OCI-M2 (cell line): ENCODE measurements at regions not wholly inside any gene's neighbourhood (a gene's known extent, or its start where the extent isn't known, plus 50 kb on each side); places are given as distances from the start of the nearest gene placed in this dataset.

Source experiments
- DNase-seq: peaks from one replicate; lab custom pipeline; 2025; ENCODE audit not compliant: unreplicated experiment; lab: John Stamatoyannopoulos, UW

GRCh38 chrX:20393944-20394343 is 127.2 kb upstream of the RPS6KA3 start:
- no peak for DNase-seq

DNA sequence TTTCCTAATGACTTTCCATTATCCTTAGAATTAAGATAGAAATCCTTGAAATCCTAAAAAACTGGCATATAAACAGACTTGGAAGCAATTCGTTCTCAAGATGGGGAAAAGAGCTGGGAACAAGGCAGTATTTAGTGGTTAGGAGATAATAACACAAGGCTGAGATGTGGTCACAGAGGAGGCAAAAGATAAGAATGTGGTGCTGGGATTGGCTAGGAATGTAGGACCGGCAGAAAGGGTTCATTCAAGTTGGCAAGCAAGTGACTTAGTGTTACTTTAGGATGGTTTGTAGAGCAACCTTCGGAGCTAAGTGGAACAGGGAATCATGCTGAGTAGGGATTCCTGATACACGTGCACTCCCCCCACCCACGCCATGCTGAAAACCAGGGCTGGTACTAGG is 121.9 kb upstream of the RPS6KA3 start:
- no peak for DNase-seq

DNA sequence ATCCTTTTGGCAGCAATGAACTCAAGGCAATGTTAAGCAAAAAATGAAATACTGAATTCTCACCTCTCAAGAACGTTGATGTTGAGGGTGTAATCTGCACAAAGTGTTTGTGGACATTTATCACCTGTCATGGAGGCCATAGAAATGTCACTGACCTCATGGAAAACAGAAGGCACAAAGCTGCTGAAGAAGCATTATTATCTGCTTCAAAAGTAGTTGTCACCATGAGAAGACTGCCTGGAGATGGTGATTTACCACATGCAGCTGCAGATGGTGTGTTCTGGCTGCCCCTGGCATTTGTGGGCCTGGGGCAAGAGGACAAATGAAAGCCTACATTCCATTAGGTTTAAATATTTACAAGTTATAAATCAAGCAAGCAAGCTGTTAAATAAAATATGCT is 116.8 kb upstream of the RPS6KA3 start:
- no peak for DNase-seq

- DNase-seq: no peak
Measured at GRCh38 chrX:20382518-20383297, 116.0 kb upstream of the RPS6KA3 start.

DNA sequence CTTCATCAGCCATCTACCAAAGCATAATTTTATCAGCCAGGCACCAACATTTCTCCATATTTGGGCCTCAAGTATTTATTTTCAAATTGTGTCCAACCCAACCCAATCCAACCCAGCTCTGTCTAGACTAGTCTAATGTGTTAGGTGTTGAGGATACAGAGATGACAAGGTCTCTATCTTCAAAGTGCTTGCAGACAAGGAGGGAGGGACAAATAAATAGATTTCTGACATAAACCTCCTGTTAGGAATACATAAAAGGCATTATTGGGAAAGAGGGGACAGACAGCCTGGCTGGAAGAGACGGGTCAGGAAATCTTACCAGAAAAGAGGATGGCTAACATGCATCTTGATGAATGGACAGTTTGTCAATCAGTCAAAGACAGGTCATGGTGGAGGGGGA is 115.4 kb upstream of the RPS6KA3 start:
- DNase-seq: no peak

DNA sequence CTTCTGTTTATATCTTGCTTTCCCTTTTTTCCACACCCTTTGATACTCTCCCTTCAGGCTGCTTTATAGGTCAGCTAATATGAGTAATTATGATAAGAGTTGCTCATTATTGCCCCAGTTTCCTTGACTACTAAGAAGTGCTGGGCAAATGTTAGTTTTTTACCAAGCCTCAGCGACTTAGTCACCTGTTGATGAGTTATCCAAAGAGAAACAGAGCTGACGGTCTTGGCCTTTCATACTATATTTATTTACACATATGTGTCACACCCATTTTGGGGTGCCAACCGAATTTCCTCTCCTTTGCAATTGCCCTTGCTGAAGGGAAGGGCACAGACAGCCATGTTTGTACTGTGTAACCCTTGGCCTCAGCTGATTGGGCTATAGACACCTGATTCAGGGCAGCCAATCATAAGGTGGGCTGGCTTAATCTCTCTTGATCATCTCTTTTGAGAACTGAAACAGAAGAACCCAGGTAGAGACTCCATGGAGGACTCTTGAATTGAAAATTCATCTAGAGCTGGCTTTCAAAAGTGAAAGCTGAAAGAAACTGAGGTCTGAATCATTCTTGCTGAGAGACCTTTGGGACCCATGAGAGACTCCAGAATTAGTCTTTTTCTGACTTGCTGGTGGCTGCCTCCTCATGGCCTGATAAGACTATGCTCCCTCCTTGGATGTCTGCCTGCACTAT is 111.7 kb upstream of the RPS6KA3 start:
- no peak for DNase-seq

- DNase-seq: no peak
Measured at GRCh38 chrX:20374900-20375438, 108.3 kb upstream of the RPS6KA3 start.

DNA sequence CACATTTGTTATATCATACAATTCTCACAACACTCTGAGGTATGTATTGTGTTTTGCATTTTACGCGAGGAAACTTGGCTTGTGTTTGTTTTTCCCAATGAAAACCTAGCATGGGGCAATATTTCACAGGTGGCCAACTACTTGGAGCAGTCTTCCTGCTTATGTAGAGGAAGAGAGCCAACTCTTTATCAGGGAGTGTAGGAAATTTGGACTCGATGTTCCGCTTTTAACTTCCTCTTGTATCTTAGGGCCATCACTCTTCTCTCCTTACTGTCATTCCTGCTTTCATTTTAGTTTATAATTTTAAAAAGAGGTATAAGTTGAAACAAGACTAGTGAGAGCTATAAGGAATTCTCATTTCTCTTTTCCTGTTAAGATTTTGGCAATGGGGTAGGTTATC is 107.7 kb upstream of the RPS6KA3 start:
- DNase-seq: no peak

DNA sequence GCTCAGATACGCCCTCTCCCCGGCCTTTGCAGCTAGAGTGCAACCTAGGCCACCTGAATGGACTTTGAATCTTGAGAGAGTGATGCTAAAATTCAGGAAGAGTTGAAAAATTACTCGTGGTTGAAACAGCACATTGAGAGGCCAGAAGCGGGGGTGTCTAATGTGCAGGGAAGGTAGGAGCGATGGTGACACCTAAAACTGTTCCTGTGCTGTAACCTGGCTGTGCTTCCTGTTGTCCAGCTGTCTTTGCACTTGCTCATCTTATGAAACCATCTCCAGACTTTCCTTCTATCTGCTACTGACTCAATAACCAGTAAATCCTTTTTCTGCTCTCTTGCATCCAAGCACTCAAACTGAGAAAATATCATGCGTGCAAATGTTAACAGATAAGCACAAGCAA is 106.4 kb upstream of the RPS6KA3 start:
- DNase-seq: no peak

- DNase-seq: no peak
Measured at GRCh38 chrX:20372533-20372932, 105.8 kb upstream of the RPS6KA3 start.

GRCh38 chrX:20369468-20369867 is 102.8 kb upstream of the RPS6KA3 start:
- no peak for DNase-seq

GRCh38 chrX:20364238-20364637 is 97.5 kb upstream of the RPS6KA3 start:
- no peak for DNase-seq

GRCh38 chrX:20363275-20363674 is 96.6 kb upstream of the RPS6KA3 start:
- DNase-seq: no peak

GRCh38 chrX:20362268-20363267 is 95.9 kb upstream of the RPS6KA3 start:
- no peak for DNase-seq

DNA sequence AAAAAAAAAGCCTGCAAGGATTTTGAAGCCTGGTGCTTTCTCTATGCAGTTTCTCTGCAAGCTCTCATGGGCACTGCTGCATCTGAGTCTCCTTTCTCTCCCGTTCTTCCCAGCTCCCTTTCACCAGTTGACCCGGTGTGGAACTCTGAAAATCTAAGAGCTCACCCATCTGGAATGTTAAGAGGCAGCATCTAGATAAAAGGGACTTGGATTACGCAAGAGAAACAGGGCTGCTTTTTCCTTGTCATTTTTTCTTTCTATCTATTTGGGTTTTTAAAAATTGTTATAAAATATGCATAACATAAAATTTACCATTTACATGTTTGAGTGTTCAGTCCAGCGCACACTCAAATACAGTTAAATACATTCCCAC is 95.2 kb upstream of the RPS6KA3 start:
- no peak for DNase-seq

DNA sequence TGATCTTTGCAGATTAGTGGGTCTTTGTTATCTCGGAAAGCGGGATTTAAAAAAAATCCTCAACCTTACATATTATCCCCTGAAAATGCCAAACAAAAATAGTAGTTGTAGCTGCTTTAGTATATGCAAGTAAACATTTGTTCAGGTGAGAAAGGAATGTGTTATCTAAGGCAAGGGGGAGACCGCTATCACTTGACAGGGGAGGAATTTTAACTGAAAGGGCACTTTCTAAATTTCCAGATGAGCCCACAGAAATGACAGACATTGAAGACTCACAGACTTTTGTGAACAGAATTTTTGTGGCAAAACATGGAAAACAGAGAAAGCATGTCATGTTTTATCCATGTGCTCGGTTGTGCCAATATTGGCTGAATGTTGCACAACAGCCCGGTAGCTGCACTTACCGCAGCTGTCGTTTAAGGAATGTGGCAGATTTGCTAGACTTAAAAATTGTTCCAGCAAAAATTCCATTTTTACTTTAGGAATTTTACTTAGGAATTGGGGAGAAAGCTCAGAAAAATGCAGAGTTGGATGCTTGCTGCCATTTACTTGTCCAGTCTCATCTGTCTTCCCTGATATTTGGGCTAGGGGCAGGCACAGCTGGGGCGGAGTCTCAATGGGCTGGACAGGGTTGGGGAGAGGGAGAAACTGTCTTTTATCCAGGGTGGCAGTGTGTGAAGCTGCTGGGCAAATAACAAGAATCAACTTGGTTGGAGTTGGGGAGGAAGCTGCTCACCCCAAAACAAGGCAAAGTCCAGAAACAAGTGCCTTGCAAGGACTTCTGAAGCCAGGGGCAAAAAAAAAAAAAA is 94.6 kb upstream of the RPS6KA3 start:
- DNase-seq: no peak

DNA sequence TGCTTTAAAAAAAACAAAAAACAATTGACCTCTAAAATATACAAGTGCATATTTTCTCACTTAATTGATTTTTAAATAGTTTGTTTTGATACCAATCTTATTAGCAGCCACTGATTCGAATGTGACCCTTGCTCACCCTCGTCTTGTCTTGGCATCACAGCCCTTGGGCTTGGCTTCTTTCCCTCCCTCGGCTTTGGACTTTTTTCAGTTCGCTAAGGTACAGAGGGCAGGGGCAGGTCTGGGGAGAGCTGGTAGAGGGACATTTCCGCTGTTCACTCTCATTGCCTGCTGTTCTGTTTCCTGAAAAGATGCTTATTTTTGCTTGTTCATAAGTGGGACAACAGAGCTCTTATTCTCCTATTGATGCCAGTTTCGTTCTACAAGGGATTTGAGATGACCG is 88.5 kb upstream of the RPS6KA3 start:
- DNase-seq: no peak

DNA sequence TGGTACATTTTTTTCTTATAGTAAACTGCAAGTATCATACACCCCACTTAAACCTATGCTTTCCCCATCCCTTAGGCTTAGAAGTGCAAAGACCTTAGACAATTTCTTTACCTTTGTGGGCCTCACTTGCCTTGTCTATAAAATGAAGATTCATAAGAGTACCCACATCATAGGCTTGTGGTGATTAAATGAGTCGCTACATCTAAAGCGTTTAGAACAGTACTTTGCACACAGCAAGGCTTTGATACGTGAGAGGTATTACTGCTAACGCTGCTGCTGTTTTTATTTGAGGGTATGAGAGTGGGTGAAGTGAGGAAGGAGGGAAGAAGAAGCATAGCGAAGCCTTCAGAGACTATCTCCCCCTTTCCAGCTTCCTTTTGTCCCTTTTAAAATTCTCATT is 87.8 kb upstream of the RPS6KA3 start:
- DNase-seq: no peak

DNA sequence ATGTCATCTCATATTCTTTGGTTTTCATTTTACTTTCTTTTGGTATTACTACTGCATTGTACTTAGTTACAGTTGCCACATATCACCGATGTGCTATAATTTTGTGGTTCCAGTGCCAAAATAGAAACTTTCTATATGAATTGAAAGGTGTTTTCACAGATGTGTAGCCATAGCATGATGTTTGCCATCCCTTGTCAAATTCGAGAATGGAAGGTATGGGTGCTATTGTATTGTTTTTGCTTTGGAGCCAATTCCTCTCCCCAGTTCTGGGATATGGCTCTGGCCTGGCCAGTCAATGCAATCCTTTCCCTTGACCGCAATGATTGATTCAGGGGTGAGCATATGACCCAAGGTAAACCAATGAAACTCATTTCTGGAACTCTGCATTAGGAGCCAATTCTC is 86.2 kb upstream of the RPS6KA3 start:
- DNase-seq: no peak

DNA sequence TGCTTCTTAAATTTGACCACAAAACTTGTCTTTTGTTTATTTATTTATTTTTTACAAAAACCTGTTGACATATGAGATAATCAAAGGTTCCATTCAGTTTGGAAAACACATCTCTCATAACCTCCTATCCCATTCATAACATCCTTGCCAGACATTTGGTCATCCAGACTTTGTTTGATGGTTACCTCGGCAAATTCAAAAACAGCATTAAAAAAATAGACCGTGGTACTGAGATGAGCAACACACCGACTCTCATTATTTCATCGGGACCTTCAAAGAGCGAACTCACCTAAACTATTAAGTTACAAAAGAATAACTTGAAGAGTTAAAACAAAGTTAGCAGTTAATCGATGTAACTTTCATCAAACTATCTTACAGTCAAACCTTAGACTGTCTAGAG is 85.8 kb upstream of the RPS6KA3 start:
- DNase-seq: no peak

- no peak for DNase-seq
Measured at GRCh38 chrX:20350596-20350995, 83.9 kb upstream of the RPS6KA3 start.
